Heart right ventricle (tissue), 16 donors: ENCODE measurements at regions not wholly inside any gene's neighbourhood (a gene's known extent, or its start where the extent isn't known, plus 50 kb on each side); places are given as distances from the start of the nearest gene placed in this dataset.

Source experiments
- ATAC-seq, 8 donors: fragments of 200-7000 bp; cut with Tn5 transposase; one replicate each; pipeline ENCODE4 v1.9.1; 2020; ENCODE audit warnings: mild to moderate bottlenecking in 8 of 8, moderate library complexity in 8 of 8, moderate number of reproducible peaks in 1 of 8
- DNase-seq, 2 donors: peaks; one replicate each; pipeline ENCODE4 v3.0.0-alpha.2; 2020
- H3K27ac ChIP-seq, 10 donors: fragments of 200-600 bp; sonication (generic) in 2 of 10; one replicate each; pipeline versions ENCODE4 v1.5.0 to v1.8.0; 2020 to 2022; ENCODE audit warnings: mild to moderate bottlenecking in 3 of 10
- H3K27me3 ChIP-seq, 7 donors: fragments of 200-600 bp; one replicate each; pipeline ENCODE4 v1.8.0; 2021 to 2022; ENCODE audit warnings: mild to moderate bottlenecking in 2 of 7
- H3K36me3 ChIP-seq, 9 donors: fragments of 200-600 bp; sonication (generic) in 1 of 9; one replicate each; pipeline versions ENCODE4 v1.5.0 to v1.8.0; 2020 to 2022; ENCODE audit warnings: mild to moderate bottlenecking in 2 of 9
- H3K4me1 ChIP-seq, 9 donors: fragments of 200-600 bp; sonication (generic) in 1 of 9; one replicate each; pipeline versions ENCODE4 v1.5.0 to v1.8.0; 2020 to 2022; ENCODE audit warnings: mild to moderate bottlenecking in 4 of 9
- H3K4me3 ChIP-seq, 10 donors: fragments of 200-600 bp; sonication (generic) in 2 of 10; one replicate each; pipeline versions ENCODE4 v1.5.0 to v1.8.0; 2020 to 2022; ENCODE audit warnings: mild to moderate bottlenecking in 7 of 10, moderate library complexity in 2 of 10
- H3K9me3 ChIP-seq, 11 donors: fragments of 200-600 bp in 10 of 11; sonication (generic) in 2 of 11; one replicate each; pipeline versions ENCODE4 v1.5.0 to v1.8.0; 2013 to 2022; ENCODE audit warnings: mild to moderate bottlenecking in 2 of 11, control low read depth in 1 of 11, moderate library complexity in 1 of 11
- WGBS, 2 donors: extraction: QIAGEN DNeasy Blood & Tissue Kit; methylation state at CpG; one replicate each; pipeline ENCODE4 v1.1.7; 2013; ENCODE audit warnings: inconsistent platforms in 1 of 2; 5-methylcytosine and 5-hydroxymethylcytosine counted together
- intact Hi-C, 10 donors: fragments of 100-400 bp; cut with DNase I; formaldehyde crosslinking; loops; one replicate each; pipeline versions ENCODE4 v1.11.1 to v1.14.2; 2022
- TF ChIP-seq, protein P1 (sequence below), 9 donors: fragments of 200-600 bp; sonication (generic) in 2 of 9; IDR thresholded peaks; one replicate each; pipeline versions ENCODE4 v1.5.0 to v1.8.0; 2021 to 2022; ENCODE audit warnings: antibody characterized with exemption in 9 of 9, mild to moderate bottlenecking in 5 of 9, moderate library complexity in 1 of 9
- donor health status: Arrhythmogenic right ventricular cardiomyopathy.
- donor health status: ischemic (EF 13 %, LVEDD 7.1; RV severe dilation, severe dysfunction).
- donor health status: healthy with polysubstance abuse.
- donor health status: DM: no; HTN: yes; CAD: no.
- donor health status: DM: no; HTN: no; CAD: no.
- donor health status: ischemic (EF 25% LVEDD 6.9; RV normal size, moderate dysfunction).
- donor health status: ischemic (EF 25% LVEDD 5.7; RV mildly dilated, moderate dysfunction).
- donor health status: healthy.
- donor health status: DM: yes; HTN: yes; CAD: no.
- donor health status: Ischemic cardiomyopathy.
- donor health status: ischemic (EF 35%, LVEDD 5.7; RV mildly dilated, moderate dysfunction).
- donor health status: nonischemic (EF 11% LVEDD 7.7; RV severe dilation, severe dysfunction).
- donor health status: DM: yes; HTN: yes; CAD: no.
- donor health status: PGD.
- donor health status: ischemic (EF 29% LVEDD 5.4; RV normal size, mild dysfunction).
- donor health status: nonischemic (EF 23%, LVEDD 6.1; RV moderate dilation, normal function).

DNA sequence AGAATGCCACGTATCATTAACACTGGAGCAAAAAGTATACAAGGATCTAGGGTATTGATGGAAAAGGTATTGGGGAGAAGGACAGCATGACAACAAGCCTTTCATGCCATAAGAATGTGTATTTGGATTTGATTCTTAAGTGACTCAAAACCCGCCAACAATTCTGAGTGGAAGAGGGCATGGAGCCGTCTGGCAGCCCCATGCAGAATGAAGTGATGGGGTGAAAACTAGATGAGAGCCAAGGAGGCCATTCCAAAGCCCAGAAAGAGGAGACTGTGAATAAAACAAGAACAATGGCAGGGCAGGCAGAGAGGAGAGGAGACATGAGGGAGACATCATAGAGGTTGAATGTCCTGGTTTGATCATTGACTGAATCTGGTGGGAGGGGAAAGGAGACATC, 272.3 kb upstream of the WWC1 start:
- Histone ChIP-seq H3K36me3 (no peaks in the 10 kb centered on the region), H3K27me3 (peaks cover 0 to 11% (median 0%) of the 10 kb centered on the region in 7 donors), H3K4me3 (no peak overlapping the region), H3K9me3 (no peaks in the 10 kb centered on the region), H3K4me1 (peaks cover 0 to 72% (median 23%) of the 10 kb centered on the region in 9 donors), H3K27ac (peak overlapping the region in 4 of 10 donors; percentile 22 to 63 (median 30))
- DNase-seq (no peak), ATAC-seq (no peak)
- intact Hi-C loops, result loop anchor here in 2 of 10 donors (10.0 kb wide), 2 partner anchors 74 to 294 kb away; no protein-coding TSS in a partner anchor
- WGBS, 2 donors, result 62 to 67% methylated on average over 3 of the region's 3 CpGs
- TF ChIP-seq, protein P1, sequence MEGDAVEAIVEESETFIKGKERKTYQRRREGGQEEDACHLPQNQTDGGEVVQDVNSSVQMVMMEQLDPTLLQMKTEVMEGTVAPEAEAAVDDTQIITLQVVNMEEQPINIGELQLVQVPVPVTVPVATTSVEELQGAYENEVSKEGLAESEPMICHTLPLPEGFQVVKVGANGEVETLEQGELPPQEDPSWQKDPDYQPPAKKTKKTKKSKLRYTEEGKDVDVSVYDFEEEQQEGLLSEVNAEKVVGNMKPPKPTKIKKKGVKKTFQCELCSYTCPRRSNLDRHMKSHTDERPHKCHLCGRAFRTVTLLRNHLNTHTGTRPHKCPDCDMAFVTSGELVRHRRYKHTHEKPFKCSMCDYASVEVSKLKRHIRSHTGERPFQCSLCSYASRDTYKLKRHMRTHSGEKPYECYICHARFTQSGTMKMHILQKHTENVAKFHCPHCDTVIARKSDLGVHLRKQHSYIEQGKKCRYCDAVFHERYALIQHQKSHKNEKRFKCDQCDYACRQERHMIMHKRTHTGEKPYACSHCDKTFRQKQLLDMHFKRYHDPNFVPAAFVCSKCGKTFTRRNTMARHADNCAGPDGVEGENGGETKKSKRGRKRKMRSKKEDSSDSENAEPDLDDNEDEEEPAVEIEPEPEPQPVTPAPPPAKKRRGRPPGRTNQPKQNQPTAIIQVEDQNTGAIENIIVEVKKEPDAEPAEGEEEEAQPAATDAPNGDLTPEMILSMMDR (IDR thresholded peaks at IDR 0.05), result no peak

DNA sequence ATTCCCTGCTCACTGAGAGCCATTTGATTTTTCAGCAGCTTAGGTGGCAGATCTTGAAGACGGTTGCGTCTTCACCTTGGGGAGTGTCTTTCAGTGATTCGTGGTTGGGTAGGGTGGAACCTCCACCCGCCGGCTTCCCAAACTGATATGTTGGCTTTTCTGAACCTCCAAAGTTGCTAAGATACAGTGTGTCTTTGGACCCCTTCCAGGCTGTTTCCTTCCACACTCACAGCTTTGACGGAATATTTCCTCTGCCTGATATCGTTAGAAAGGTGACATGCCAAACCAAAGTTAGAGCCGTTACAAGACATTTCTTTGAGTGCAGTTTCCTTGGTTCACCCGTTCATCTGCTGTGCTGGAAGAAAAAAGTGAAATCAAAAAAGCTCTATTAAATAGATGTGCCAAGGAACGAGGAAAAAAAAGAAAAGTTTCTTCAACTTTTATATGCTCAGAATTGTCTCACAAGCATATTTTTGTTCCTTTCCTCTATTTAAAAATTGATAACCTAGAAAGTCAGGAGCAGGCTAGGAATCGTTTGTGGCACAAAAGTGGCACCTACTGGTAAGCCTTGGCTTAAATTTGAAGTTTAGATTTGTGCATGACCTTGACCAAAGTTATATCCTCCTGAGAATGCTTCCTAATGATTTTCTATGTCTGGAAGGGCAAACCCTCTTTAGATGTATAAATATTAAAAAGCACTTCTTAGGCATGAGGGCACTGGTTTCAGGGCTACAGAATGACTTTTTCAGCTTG, 270.7 kb upstream of the WWC1 start:
- DNase-seq (peak in 1 of 2 donors; percentile 13), ATAC-seq (peak in 1 of 8 donors; percentile 50)
- WGBS, 2 donors, result 9 to 10% methylated on average over 11 of the region's 11 CpGs
- H3K4me1 ChIP-seq, result peaks cover 0 to 73% (median 29%) of the 10 kb centered on the region in 9 donors
- no peak overlapping the region for H3K4me3 ChIP-seq
- H3K36me3 ChIP-seq, result no peaks in the 10 kb centered on the region
- TF ChIP-seq, protein P1 (IDR thresholded peaks at IDR 0.05), result peak in 6 of 9 donors; percentile 7 to 50 (median 42)
- H3K27ac ChIP-seq, result peak overlapping the region; percentile 1 to 72 (median 51)
- H3K27me3 ChIP-seq, result peaks cover 0 to 11% (median 0%) of the 10 kb centered on the region in 7 donors
- no peaks in the 10 kb centered on the region for H3K9me3 ChIP-seq
- intact Hi-C loops, result loop anchor here in 7 of 10 donors (5.0 to 10.0 kb wide), 4 partner anchors 83 to 298 kb away; no protein-coding TSS in a partner anchor

DNA sequence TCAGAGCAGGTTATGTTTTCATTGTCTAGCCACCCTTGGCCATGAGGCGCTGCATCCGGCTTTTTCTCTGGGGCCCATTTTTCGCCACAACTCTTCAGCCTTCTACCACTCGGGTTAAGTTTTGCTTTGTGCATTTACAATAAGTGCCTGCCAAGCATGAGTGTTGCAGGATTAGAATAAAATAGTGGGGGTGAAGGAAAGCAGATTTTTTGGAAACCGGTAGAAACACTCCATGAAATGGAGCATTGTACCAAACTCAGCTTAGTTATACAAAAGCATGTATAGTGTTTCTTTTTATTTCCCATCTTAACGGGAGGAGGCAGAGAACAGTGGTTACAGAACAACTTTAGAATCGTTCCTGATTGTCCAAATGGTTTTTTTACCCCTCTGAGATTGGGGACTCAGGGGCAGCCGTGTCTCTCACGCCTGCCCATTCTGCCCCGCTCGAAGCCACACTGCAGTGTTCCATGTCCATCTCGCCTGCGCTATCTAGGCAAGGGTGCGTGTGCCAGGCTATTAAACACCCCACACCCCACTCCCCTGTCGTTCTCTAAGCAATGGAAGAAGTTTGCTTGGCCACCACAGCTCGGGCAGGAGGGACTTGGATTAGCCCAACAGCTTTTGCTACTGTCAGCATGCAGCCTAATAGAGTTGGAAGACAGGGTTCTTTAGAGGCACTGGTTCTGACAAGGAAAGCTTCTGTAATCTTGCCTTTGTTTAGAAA, 268.8 kb upstream of the WWC1 start:
- TF ChIP-seq, protein P1 (IDR thresholded peaks at IDR 0.05), result no peak
- H3K4me3 ChIP-seq, result no peak overlapping the region
- DNase-seq, result peak; percentile 22 to 23
- peak in 7 of 8 donors; percentile 53 to 83 (median 64) for ATAC-seq
- peaks cover 0 to 11% (median 0%) of the 10 kb centered on the region in 7 donors for H3K27me3 ChIP-seq
- peaks cover 0 to 78% (median 36%) of the 10 kb centered on the region in 9 donors for H3K4me1 ChIP-seq
- 48 to 63% methylated on average over 16 of the region's 16 CpGs for WGBS, 2 donors
- H3K36me3 ChIP-seq, result no peaks in the 10 kb centered on the region
- peak overlapping the region in 9 of 10 donors; percentile 29 to 69 (median 63) for H3K27ac ChIP-seq
- H3K9me3 ChIP-seq, result no peaks in the 10 kb centered on the region
- intact Hi-C loops, result loop anchor here in 7 of 10 donors (5.0 to 10.0 kb wide), 4 partner anchors 85 to 300 kb away; no protein-coding TSS in a partner anchor

DNA sequence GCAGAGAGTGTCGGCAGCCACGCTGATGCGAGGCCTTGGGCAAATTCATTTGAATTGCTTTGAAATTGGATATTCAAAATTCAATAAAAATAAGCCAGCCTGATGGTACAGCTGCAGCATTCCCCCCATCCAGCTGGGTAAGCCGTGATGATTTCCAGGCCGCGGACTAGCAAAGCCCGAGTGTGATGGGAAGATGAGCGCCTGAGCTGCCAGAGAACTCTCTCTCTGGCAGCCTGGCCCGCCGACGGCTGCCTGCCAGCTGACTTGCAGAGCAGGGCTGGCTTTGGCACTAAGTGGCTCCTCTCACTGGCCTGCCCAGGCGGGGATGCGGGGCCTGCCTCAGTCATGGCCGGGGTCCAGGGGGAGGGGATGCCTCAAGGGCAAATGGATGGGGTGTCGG, 268.3 kb upstream of the WWC1 start:
- peaks cover 0 to 11% (median 0%) of the 10 kb centered on the region in 7 donors for H3K27me3 ChIP-seq
- ATAC-seq (peak; percentile 78 to 94 (median 89)), DNase-seq (peak; percentile 70 to 77)
- TF ChIP-seq, protein P1 (IDR thresholded peaks at IDR 0.05), result no peak
- no peaks in the 10 kb centered on the region for H3K9me3 ChIP-seq
- WGBS, 2 donors, result 46 to 60% methylated on average over 15 of the region's 15 CpGs
- no peak overlapping the region for H3K4me3 ChIP-seq
- intact Hi-C loops, result loop anchor here in 7 of 10 donors (5.0 to 10.0 kb wide), 4 partner anchors 86 to 301 kb away; no protein-coding TSS in a partner anchor
- peaks cover 0 to 74% (median 39%) of the 10 kb centered on the region in 9 donors for H3K4me1 ChIP-seq
- no peaks in the 10 kb centered on the region for H3K36me3 ChIP-seq
- peak overlapping the region in 9 of 10 donors; percentile 29 to 69 (median 63) for H3K27ac ChIP-seq
